NCI-H510A treated with DMSO at 0.1 percent for 48 hours (cell line): ENCODE measurements at regions not wholly inside any gene's neighbourhood (a gene's known extent, or its start where the extent isn't known, plus 50 kb on each side); places are given as distances from the start of the nearest gene placed in this dataset.

Experiments
- DNase-seq: peaks from one replicate; lab custom pipeline; 2025; lab: John Stamatoyannopoulos, UW

DNA sequence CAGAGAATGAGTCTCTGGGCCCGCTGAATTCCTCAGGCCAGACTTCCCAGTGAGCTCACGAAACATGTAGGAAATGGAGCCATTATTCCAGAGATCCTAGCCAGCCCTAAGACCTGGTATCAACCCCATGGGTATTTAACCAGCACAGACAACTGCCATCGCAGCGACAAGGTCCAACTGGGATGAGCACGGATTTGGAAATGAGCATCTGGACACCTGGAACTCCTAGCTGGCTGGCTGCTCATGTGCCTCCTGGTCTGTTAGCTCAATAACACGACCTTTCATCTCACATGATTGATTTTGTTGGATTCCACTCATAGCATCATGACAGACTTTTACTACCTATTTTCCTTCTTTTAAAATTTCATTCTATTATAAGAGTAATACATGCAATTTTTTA lies 51.0 kb downstream of the POU3F3 start:
- no peak for DNase-seq

- DNase-seq = no peak
Measured at GRCh38 chr2:104909317-104909716, 55.4 kb downstream of the POU3F3 start.

GRCh38 chr2:104914509-104914908 lies 60.6 kb downstream of the POU3F3 start:
- DNase-seq = no peak

DNA sequence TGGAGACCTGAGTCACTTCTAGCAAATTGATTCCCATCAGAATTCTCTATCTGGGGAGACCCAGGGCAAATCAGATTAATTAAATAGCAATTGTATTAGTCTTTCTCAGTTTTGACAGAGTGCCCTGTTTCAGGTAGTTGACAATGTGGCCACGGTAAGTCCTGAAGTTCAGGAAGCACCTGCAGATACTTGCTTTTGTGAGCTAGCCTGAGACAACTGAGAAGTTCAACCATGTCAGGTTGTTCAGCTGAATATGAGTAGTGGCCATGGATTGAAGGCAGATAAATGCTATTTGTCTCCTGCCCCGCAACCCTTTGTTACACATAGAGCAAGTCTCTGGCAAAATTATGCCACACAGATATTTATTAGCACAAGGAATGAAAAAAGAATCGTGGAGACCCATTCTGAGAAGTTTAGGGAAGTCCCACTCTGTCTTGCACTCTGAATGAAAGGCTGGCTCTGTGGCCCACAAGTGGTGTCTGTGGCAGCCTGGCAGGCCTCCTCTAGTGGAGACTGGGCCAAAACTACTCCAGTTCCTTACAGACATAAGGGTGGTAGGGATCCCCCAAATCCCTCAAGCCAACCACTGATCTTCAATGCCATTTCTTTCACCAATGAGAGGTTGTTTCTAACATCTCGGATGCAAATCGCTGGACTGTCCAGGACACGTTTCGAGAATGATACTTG lies 61.3 kb downstream of the POU3F3 start:
- no peak for DNase-seq

DNA sequence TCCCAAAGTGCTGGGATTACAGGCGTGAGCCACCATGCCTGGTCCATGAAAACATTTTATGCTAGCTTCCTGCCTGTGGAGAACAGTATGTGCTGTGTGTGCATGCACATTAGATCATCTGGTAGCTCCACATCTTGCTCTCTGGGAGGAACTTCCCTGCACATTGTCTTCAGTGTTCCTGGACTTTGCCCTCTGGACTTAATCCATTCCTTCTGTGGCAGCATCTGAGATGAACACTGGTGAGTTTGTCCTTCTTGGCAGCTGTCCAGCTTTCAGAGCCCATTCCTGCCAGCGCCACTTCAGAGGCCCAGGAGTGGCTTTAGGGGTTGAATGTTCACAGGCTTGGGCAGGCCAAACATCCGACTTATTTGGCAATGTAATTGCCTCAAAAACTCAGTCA lies 65.2 kb downstream of the POU3F3 start:
- DNase-seq = peak; percentile 61

- no peak for DNase-seq
Measured at GRCh38 chr2:104923665-104924064, 69.8 kb downstream of the POU3F3 start.

DNA sequence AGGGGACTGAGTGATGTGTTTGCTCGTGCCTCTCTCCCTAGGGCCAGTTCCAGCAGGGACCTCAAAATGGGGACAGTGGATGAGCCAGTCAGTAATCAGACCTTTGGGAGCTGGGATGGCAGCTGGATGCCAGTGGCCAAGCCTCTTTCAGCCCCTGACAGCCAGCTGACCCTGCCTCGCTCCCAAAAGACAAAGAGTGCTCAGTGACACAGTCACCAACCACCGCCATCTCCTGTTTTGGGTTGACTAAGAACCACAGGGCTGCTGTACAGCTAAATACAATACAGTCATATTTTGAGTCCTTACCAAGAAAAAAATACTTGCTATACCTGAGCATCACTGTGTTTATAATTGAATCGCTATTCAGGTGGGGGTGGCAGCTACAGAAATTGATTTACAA lies 75.7 kb downstream of the POU3F3 start:
- no peak for DNase-seq

- DNase-seq = no peak
Measured at GRCh38 chr2:104930732-104931131, 76.8 kb downstream of the POU3F3 start.

- no peak for DNase-seq
Measured at GRCh38 chr2:104932243-104932642, 78.3 kb downstream of the POU3F3 start.

DNA sequence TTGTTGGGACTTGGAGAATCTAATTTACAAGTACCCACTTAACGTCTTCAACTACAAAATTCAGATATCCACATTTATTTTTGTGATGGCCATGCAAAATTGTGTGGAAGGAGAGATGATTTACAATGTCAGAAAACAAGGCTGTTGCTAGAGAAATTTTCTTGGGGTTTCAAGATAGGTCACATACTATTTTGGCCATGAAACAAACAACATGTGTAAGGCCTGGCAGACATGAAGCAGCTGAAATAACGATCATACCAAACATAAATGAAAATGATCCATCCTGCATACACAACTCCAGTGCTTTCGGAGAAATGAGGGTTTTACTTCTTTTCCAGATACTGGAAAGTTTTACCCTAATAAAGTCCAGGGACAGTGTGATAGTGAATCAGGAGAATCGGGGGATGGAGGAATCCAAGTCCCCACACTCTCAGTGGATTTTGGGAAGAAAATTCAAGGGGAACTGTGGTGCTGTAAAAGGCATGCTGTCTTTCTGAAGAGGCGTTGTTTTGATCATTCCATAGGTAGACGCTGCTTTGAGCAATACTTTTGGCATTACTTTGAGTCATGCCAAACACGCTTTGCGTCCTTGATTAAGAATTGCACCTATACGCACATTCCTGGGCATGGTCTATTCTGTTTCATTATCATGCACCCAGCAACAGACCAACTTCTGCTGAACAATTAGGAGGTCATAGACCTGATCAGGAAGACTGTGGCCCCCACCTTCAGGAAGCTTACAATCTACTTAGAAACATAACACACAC lies 79.4 kb downstream of the POU3F3 start:
- DNase-seq = no peak

DNA sequence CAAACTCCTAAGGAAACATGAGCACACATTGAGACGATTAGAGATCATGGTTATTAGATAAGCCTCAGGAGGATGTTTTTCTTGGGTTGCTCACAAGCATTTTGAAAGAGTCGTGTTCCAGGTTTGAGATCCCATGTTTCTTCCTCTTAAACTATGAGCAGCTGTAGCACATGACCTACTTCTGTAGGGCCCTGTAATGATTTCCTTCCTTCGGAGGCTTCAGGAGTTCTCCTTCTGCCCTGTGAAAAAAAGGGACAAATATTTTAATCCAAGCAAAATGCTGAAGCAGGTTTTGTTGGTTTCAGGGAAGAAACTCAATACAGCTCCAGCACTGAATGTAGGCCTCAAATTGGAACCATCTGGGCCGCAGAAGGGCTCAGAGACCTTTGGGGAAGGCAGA lies 82.6 kb downstream of the POU3F3 start:
- no peak for DNase-seq

DNA sequence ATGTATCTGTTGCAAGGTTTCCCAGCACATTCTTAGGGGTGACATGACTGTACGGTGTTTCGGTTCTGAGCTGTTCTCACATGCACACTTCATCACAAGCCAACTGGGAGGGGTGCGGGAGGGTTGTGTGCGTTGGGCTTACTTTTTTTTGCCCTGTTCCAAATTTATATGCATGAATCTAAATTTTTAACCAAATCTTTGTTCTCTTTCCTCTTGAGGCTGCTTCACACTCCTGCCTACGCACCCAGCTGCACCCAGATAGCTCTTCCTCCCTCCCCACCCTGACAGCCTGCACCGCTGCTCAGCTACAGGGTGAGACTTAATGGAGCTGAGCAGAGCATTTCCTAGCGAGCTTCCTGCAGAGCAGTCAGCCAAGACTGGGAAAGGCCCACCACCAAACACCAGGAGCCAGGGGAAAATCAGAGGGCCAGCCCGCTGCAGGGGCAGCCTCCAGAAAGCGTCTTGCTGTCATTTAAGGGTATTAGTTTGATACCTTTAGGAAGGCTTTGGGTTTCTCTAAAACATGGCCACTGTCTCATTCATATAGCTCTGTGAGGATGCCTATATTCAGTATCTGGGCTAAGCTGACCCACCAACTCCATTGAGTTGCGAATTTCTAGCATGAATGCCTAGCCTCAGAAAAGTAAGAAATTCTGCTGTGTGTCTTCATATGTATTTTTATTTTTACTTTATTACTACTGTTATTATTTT lies 84.5 kb downstream of the POU3F3 start:
- DNase-seq = no peak

DNA sequence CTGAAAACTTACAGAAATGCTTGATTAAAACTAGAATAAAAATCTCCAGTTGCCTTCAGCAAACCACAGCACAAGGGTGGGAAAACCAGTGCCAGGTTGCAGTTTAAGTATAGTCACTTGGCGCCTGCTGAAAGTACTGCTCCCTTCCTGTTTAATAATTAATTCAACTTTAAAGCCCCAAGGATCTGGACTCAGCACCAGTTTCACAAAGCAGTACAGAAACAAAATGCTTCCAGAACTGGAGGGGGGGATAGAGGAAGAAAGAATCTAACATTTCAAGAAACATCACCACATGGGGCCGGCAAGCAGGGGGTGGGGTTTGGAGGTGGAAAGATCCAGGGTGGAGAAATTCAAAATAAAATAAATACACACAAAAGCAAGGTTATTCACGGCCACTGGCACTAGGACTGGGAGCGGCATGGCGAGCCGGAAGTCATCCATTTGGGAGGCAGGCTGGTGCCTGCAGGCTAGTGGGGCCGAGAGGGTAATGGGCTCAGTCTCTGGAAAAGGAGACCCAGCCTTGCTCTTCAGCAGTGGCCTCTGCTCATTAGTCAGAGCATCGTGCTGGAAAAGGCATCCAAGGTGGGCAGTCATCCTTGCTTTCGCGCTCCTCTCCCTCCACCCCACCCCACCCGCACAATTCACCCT lies 85.8 kb downstream of the POU3F3 start:
- DNase-seq = no peak

DNA sequence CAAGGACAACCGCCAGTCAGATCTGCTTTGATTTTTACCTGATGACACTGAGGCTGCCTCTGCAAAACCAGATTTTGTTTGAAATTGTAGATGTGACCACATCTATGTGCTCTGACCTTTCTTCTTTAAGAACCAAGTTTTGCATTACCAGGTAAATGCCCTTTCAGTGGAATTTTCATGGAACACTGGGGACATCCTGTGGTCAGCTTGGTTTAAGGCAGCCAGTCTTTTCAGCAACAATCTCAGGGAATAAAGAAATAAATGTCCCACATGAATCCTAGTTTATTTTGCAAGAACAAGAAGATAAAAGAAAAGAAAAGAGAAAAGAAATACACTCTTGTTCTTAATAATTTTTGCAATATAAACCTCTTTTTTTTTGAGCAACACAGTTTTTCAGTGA lies 90.6 kb downstream of the POU3F3 start:
- peak; percentile 9 for DNase-seq

- peak; percentile 61 for DNase-seq
Measured at GRCh38 chr2:104945121-104945520, 91.2 kb downstream of the POU3F3 start.

GRCh38 chr2:104945866-104946265 lies 92.0 kb downstream of the POU3F3 start:
- DNase-seq = no peak

GRCh38 chr2:104947456-104947855 lies 90.4 kb upstream of the MRPS9 start:
- peak; percentile 39 for DNase-seq

DNA sequence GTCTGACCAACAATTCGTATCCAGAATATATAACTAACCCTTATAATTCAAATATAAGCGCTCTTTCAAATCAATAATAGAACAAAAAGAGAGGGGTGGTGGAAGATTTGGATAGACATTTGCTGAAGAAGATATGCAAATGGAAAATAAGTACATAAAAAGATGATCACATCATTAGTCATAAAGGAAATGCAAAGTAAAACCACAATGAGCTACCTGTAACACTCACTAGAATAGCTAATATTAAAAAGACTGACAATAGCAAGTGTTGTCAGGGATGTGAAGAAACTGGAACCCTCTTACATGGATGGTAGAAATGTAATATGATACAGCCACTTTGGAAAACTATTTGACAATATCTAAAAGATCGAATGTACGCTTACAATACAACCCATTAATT lies 84.9 kb upstream of the MRPS9 start:
- no peak for DNase-seq

GRCh38 chr2:104965900-104966299 lies 72.0 kb upstream of the MRPS9 start:
- no peak for DNase-seq

DNA sequence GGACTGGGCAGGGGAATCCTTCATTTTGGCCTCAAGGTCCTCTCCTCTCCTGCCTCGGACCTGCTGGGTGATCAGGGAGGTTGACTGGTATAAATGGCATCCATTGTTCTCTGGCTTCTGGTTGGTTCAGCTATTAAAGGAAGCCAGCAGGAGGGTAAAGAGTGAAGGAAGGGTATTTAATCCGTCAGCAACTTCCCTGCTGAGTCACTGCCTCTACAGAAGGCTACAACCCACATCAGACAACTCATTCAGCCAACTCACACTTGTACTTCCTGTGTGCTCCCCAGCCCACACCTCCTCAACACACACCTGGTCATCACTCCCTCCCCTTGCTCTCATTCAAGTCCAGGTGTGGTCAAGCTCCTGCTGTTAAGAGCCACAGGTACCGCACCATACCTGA lies 68.3 kb upstream of the MRPS9 start:
- peak; percentile 25 for DNase-seq

DNA sequence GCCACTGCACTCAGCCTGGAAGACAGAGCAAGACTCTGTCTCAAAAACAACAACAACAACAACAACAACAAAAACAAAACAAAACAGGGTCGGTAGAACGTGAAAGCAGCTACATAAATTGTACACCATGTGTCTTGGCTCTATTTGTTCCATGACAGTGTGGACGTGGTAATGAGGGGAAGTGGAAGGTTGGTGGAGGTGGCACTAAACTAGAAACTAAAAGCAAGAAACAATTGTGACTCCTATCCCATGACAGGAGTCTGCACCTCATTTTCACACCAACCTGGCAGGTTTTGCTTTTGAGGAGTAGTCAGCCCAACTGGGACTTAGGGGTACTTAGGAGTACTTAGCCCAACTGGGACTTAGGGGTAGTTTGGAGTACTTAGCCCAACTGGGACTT lies 62.5 kb upstream of the MRPS9 start:
- DNase-seq = no peak

- no peak for DNase-seq
Measured at GRCh38 chr2:104975851-104976250, 62.0 kb upstream of the MRPS9 start.
